ENCODE measurements at regions not wholly inside any gene's neighbourhood (a gene's known extent, or its start where the extent isn't known, plus 50 kb on each side); places are given as distances from the start of the nearest gene placed in this dataset.

- TF ChIP-seq MAX (IDR thresholded peaks at IDR 0.05) (no peak), EP300 (IDR thresholded peaks at IDR 0.05; ENCODE audit: borderline replicate concordance) (no peak), TAF1 (IDR thresholded peaks at IDR 0.05; ENCODE audit: low read depth) (no peak), CEBPB (IDR thresholded peaks at IDR 0.05) (no peak), FOXM1 (IDR thresholded peaks at IDR 0.05; ENCODE audit: borderline replicate concordance, low read depth) (no peak), NFIC (IDR thresholded peaks at IDR 0.05) (peak; percentile 54; the same call in 1 of the 2 replicates), ZBTB7A (IDR thresholded peaks at IDR 0.05; ENCODE audit: low read depth) (no peak), TCF12 (IDR thresholded peaks at IDR 0.05; ENCODE audit: low read depth) (no peak), REST (IDR thresholded peaks at IDR 0.05; ENCODE audit: low read depth) (no peak)
Measured at GRCh38 chr4:122980860-122981259, 58.5 kb upstream of the NUDT6 start.

- TF ChIP-seq MAX (IDR thresholded peaks at IDR 0.05) (no peak), TEAD4 (IDR thresholded peaks at IDR 0.05) (no peak), FOXM1 (IDR thresholded peaks at IDR 0.05; ENCODE audit: borderline replicate concordance, low read depth) (no peak), CREB1 (IDR thresholded peaks at IDR 0.05; ENCODE audit: low read depth) (no peak), YY1 (IDR thresholded peaks at IDR 0.05; ENCODE audit: low read depth) (no peak), ZBTB7A (IDR thresholded peaks at IDR 0.05; ENCODE audit: low read depth) (no peak), CEBPB (IDR thresholded peaks at IDR 0.05) (no peak), EP300 (IDR thresholded peaks at IDR 0.05; ENCODE audit: borderline replicate concordance) (no peak), TAF1 (IDR thresholded peaks at IDR 0.05; ENCODE audit: low read depth) (no peak), RAD21 (IDR thresholded peaks at IDR 0.05; ENCODE audit: low read depth) (no peak), TCF12 (IDR thresholded peaks at IDR 0.05; ENCODE audit: low read depth) (no peak), NFIC (IDR thresholded peaks at IDR 0.05) (no peak), USF1 (IDR thresholded peaks at IDR 0.05) (no peak), REST (IDR thresholded peaks at IDR 0.05; ENCODE audit: low read depth) (no peak), EGR1 (IDR thresholded peaks at IDR 0.05) (no peak)
Measured at GRCh38 chr4:122988696-122989095, 66.3 kb upstream of the NUDT6 start.

- TF ChIP-seq NFIC (IDR thresholded peaks at IDR 0.05) (no peak), CREB1 (IDR thresholded peaks at IDR 0.05; ENCODE audit: low read depth) (no peak), TCF12 (IDR thresholded peaks at IDR 0.05; ENCODE audit: low read depth) (no peak), FOXM1 (IDR thresholded peaks at IDR 0.05; ENCODE audit: borderline replicate concordance, low read depth) (no peak), EGR1 (IDR thresholded peaks at IDR 0.05) (no peak), MAX (IDR thresholded peaks at IDR 0.05) (no peak), TAF1 (IDR thresholded peaks at IDR 0.05; ENCODE audit: low read depth) (no peak), EP300 (IDR thresholded peaks at IDR 0.05; ENCODE audit: borderline replicate concordance) (no peak), REST (IDR thresholded peaks at IDR 0.05; ENCODE audit: low read depth) (no peak)
Measured at GRCh38 chr4:122990891-122991290, 68.5 kb upstream of the NUDT6 start.

GRCh38 chr4:122992057-122992456 lies 69.7 kb upstream of the NUDT6 start:
- TF ChIP-seq TCF12 (IDR thresholded peaks at IDR 0.05; ENCODE audit: low read depth): no peak
- peak; percentile 61 for TF ChIP-seq NFIC (IDR thresholded peaks at IDR 0.05)

GRCh38 chr4:122992641-122993040 lies 70.2 kb upstream of the NUDT6 start:
- TF ChIP-seq USF1 (IDR thresholded peaks at IDR 0.05): no peak
- TF ChIP-seq NFIC (IDR thresholded peaks at IDR 0.05): no peak
- TF ChIP-seq YY1 (IDR thresholded peaks at IDR 0.05; ENCODE audit: low read depth): no peak
- no peak for TF ChIP-seq RAD21 (IDR thresholded peaks at IDR 0.05; ENCODE audit: low read depth)
- no peak for TF ChIP-seq TCF12 (IDR thresholded peaks at IDR 0.05; ENCODE audit: low read depth)
- TF ChIP-seq CEBPB (IDR thresholded peaks at IDR 0.05): no peak
- no peak for TF ChIP-seq TEAD4 (IDR thresholded peaks at IDR 0.05)
- no peak for TF ChIP-seq ZBTB7A (IDR thresholded peaks at IDR 0.05; ENCODE audit: low read depth)
- no peak for TF ChIP-seq FOXM1 (IDR thresholded peaks at IDR 0.05; ENCODE audit: borderline replicate concordance, low read depth)
- no peak for TF ChIP-seq TAF1 (IDR thresholded peaks at IDR 0.05; ENCODE audit: low read depth)
- no peak for TF ChIP-seq CREB1 (IDR thresholded peaks at IDR 0.05; ENCODE audit: low read depth)
- TF ChIP-seq MAX (IDR thresholded peaks at IDR 0.05): no peak
- no peak for TF ChIP-seq REST (IDR thresholded peaks at IDR 0.05; ENCODE audit: low read depth)
- no peak for TF ChIP-seq EGR1 (IDR thresholded peaks at IDR 0.05)
- no peak for TF ChIP-seq EP300 (IDR thresholded peaks at IDR 0.05; ENCODE audit: borderline replicate concordance)
